IPS-18c (cell line): ENCODE measurements at regions not wholly inside any gene's neighbourhood (a gene's known extent, or its start where the extent isn't known, plus 50 kb on each side); places are given as distances from the start of the nearest gene placed in this dataset.
"Not testable (repeated sequence)": the region's sequence is repeated elsewhere in the genome, so short reads cannot be mapped to it uniquely, and the experiment has no call there.

Source experiments
- H3K4me3 ChIP-seq: 2 replicates; pipeline ENCODE4 v1.7.0; 2013; ENCODE audit warnings: low read depth, mild to moderate bottlenecking, low read length, moderate library complexity; ENCODE audit not compliant: insufficient read depth
- H3K9me3 ChIP-seq: one replicate; pipeline ENCODE4 v1.6.1; 2013; ENCODE audit warnings: mild to moderate bottlenecking, low read length, moderate library complexity; ENCODE audit not compliant: control insufficient read depth, insufficient read depth

GRCh38 chr6:112931832-112932231 lies 584.7 kb downstream of the RFPL4B start:
- Histone ChIP-seq H3K9me3 (no peaks in the 10 kb centered on the region), H3K4me3 (no peak overlapping the region)

GRCh38 chr6:112933947-112934346 lies 586.8 kb downstream of the RFPL4B start:
- H3K9me3 ChIP-seq: no peaks in the 10 kb centered on the region
- H3K4me3 ChIP-seq: no peak overlapping the region

DNA sequence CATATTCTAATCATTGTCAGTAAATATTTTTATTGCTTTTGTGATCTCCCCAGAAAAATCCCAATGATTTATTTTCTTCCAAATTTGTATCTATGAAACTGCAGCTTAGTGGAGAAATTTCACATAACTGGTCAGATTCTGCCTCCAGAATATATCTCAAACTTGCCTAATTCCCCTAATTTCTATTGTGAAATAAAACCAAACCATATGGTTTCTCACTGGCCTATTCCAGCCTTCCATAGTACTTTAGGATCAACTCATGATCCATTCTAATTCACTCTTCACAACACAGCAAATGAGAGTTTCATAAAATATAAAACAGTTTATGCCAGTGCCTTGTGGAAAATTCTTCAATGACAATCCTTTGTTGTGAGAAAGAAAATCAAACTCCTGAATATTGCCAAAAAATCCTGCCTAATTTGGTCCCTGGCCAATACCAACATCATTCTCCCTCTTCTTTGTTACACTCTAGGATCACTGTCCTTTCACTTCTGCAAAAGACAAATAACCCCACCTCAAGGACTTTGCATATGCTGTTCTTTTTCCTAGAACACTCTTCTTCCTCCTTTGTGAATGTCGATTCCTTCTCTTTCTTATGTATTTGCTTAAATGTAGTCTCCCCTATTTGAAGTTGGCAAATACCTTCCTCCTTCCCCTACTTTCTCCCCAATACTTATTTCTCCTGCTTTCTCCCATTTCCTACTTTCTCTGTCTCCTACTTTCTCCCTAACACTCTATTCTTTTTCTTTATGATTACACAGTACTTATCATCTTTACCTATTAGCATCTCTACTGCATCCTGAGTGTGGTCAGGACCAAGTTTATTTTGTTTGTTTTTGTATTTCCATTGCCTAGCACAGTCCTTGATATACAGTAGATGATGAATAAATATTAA lies 587.5 kb downstream of the RFPL4B start:
- H3K9me3 ChIP-seq: no peaks in the 10 kb centered on the region
- no peak overlapping the region for H3K4me3 ChIP-seq

- Histone ChIP-seq H3K4me3 (no peak overlapping the region), H3K9me3 (no peaks in the 10 kb centered on the region)
Observed at GRCh38 chr6:112935402-112936078, 588.4 kb downstream of the RFPL4B start.

DNA sequence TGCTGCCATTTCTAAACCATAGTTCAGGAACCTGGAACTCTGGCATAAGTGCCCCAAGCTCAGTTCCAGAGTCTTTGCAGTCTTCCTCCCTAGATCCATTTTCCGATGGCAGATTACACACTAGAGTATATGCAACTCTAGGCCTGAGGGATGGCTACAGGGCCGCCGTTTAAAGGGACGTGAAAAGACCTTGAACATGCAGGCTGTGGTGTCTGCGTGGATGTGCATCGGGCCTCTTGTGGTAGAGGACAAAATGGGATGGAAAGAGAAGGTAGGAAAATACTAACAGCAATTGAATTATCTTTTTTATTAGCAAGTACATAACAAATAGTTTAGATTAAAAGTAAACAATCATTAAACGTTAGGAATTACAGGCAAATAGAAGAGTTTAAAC lies 588.9 kb downstream of the RFPL4B start:
- Histone ChIP-seq H3K4me3 (no peak overlapping the region), H3K9me3 (no peaks in the 10 kb centered on the region)

DNA sequence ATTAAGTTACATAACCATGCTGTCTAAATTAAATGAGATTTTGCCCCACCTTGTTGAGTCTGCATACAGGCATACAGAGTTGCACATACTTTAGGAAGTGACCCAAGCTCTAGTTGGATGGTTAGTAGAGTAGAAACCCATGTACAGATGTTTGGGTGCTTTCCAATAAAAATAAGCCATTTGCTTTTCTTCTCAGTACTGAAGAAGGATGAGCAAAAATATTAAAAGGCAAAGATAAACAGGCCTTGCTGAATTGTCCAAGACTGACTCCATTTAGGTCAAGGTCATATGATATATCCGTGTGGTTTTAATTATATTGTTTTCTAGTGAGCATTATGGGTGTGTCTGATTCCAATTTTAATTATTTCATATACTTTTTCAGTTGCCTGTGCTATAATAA lies 589.4 kb downstream of the RFPL4B start:
- Histone ChIP-seq H3K9me3 (no peaks in the 10 kb centered on the region), H3K4me3 (no peak overlapping the region)

DNA sequence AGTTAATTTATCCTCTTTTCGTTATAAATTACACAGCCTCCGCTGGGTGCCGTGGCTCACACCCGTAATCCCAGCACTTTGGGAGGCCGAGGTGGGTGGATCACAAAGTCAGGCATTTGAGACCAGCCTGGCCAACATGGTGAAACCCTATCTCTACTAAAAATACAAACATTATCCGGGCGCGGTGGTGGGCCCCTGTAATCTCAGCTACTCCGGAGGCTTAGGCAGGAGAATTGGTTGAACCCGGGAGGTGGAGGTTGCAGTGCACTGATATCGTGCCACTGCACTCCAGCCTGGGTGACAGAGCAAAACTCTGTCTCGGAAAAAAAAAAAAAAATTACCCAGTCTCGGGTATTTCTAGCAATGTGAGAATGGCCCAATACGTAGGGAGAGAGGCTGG lies 590.6 kb downstream of the RFPL4B start:
- H3K9me3 ChIP-seq, H3K4me3 ChIP-seq: not testable (repeated sequence)

GRCh38 chr6:112938650-112939049 lies 591.5 kb downstream of the RFPL4B start:
- no peak overlapping the region for H3K4me3 ChIP-seq
- H3K9me3 ChIP-seq: no peaks in the 10 kb centered on the region

DNA sequence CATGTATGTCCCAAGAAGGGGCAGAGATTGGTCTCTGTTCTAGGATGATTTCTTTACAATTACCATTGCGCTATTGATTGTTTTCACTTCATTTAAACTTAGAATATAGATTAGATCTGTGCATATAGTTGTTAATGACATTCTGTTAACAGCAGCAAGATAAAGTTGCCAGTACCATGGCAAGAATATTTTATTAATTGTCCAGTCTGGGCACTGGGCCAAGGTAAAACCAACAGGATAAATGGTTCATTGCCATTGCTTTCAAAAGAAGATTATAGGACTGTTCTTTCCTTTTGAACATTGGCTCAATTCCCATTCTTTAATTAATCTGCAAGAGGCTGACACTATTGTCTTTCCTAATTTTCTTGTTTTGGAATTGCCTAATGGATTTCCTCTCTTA lies 592.4 kb downstream of the RFPL4B start:
- Histone ChIP-seq H3K4me3 (no peak overlapping the region), H3K9me3 (no peaks in the 10 kb centered on the region)

GRCh38 chr6:112941613-112942012 lies 594.5 kb downstream of the RFPL4B start:
- H3K9me3 ChIP-seq: no peaks in the 10 kb centered on the region
- H3K4me3 ChIP-seq: no peak overlapping the region

- Histone ChIP-seq H3K9me3 (no peaks in the 10 kb centered on the region), H3K4me3 (no peak overlapping the region)
Observed at GRCh38 chr6:112946051-112946450, 598.9 kb downstream of the RFPL4B start.

GRCh38 chr6:112947507-112947906 lies 600.4 kb downstream of the RFPL4B start:
- H3K9me3 ChIP-seq: no peaks in the 10 kb centered on the region
- H3K4me3 ChIP-seq: no peak overlapping the region

- H3K4me3 ChIP-seq: no peak overlapping the region
- no peaks in the 10 kb centered on the region for H3K9me3 ChIP-seq
Observed at GRCh38 chr6:112951829-112952228, 604.7 kb downstream of the RFPL4B start.

DNA sequence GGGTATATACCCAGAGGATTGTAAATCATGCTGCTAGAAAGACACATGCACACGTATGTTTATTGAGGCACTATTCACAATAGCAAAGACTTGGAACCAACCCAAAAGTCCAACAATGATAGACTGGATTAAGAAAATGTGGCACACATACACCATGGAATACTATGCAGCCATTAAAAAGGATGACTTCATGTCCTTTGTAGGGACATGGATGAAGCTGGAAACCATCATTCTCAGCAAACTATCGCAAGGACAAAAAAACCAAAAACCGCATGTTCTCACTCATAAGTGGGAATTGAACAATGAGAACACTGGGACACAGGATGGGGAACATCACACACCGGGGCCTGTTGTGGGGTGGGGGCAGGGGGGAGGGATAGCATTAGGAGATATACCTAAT lies 608.6 kb downstream of the RFPL4B start:
- H3K9me3 ChIP-seq, H3K4me3 ChIP-seq: not testable (repeated sequence)

DNA sequence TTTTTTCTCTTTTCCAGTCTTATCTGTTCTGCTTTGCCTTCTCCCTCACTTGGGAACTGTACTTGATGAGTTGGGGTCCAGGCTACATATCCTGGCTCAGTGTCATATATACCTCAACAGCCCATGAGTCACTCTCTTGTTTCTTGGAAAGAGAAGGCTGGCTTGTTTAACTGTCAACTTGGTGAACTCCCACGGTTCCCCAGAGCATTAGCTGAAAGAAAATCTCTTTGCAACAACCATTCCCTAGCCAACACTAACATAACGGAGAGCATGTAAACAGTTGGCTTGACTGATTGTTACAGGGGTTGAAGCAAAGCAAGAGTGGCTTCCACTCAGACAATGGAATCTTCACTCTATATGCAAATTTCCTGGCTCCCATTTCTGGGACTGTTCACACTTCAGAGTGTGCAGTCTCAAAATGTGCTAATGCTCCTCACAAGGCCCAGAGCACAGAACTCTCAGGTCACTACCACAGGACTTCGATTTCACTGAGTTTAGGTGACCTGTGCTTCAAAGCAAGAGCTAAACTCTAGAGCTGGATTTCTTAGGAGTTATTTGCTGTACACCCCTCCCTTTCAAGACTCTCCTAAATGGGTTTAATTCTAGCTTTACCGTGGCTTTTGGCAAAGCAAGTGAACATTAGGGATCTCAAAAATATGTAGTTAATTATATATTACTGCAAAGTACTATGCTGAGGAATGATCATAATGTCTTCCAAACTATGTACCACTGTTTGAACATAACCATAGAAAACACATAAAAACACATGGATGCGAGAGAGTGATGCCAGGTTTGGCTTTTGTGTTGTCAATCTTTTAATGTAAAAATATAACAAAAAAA lies 609.8 kb downstream of the RFPL4B start:
- no peak overlapping the region for H3K4me3 ChIP-seq
- no peaks in the 10 kb centered on the region for H3K9me3 ChIP-seq

GRCh38 chr6:112957536-112957916 lies 610.4 kb downstream of the RFPL4B start:
- H3K4me3 ChIP-seq: no peak overlapping the region
- H3K9me3 ChIP-seq: no peaks in the 10 kb centered on the region

DNA sequence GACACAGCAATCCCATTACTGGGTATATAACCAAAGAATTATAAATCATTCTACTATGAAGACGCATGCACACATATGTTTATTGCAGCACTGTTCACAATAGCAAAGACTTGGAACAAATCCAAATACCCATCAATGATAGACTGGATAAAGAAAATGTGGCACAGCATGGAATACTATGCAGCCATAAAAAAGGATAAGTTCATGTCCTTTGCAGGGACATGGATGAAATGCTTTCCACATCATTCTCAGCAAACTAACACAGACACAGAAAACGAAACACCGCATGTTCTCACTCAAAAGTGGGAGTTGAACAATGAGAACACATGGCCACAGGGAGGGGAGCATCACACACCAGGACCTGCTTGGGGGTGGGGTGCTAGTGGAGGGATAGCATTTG lies 613.0 kb downstream of the RFPL4B start:
- not testable (repeated sequence) for H3K4me3 ChIP-seq, H3K9me3 ChIP-seq

DNA sequence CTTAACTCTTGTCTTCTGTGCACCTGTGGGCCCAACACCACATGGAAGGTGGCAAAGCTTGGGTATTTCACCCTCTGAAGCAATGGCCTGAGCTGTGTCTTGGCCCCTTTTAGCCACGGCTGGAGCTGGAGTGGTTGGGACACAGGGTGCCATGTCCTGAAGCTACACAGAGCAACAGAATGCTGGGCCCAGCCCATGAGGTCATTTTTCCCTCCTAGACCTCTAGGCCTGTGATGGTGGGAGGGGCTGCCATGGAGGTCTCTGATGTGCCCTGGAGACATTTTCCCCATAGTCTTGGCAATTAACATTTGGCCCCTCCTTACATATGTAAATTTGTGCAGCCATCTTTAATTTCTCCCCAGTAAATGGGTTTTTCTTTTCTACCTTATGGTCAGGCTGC lies 620.8 kb downstream of the RFPL4B start:
- Histone ChIP-seq H3K9me3 (peaks cover 2% of the 10 kb centered on the region), H3K4me3 (no peak overlapping the region)
